ENCODE measurements at regions not wholly inside any gene's neighbourhood (a gene's known extent, or its start where the extent isn't known, plus 50 kb on each side); places are given as distances from the start of the nearest gene placed in this dataset.
"Not testable (repeated sequence)": the region's sequence is repeated elsewhere in the genome, so short reads cannot be mapped to it uniquely, and the experiment has no call there.

DNA sequence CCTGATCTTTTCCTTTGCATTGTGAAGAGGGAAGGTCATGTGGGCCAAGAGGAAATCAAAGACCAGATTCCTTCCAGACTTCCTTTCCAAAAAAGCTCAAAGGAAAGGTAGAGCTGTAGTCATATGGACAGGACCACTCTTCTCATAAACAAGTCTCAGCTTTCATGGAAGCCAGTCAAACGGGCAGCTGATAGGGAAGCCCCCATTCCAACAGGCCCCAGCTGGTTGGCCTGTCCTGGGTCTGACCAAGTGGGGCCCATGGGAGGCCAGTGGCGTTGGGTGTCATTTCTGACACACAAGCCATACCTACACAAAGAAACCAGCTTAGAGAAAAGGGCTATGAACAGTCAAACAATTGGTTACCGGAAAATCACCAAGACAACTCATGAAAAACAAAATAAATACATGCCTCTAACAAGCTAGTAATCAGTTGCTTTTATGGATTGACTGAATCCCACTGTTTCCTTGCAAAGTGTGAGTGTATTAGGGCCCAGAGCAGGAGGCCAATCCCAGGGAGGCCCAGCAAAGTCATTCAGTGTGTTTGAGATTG is 149.6 kb upstream of the MAMLD1 start:
- H3K4me3 Mint-ChIP-seq, result no peak overlapping the region
- ATAC-seq (no peak), DNase-seq (no peak)
- CTCF ChIA-PET, result no interaction called here
- Histone ChIP-seq H3K36me3 (ENCODE audit: control insufficient read depth in 2 of 3, insufficient read depth in 3 of 3, low read length in 3 of 3) (no peaks in the 10 kb centered on the region), H3K4me3 (ENCODE audit: low read length) (no peak overlapping the region), H3K27me3 (ENCODE audit: control insufficient read depth in 2 of 2, insufficient read depth in 2 of 2, low read length in 2 of 2) (no peaks in the 10 kb centered on the region), H3K9me3 (ENCODE audit: control insufficient read depth in 2 of 3, low read length in 3 of 3) (no peaks in the 10 kb centered on the region), H3K4me1 (ENCODE audit: control insufficient read depth in 2 of 2, insufficient read depth in 2 of 2, low read length in 2 of 2) (no peaks in the 10 kb centered on the region), H3K27ac (ENCODE audit: low read depth, low read length) (no peak overlapping the region)
- intact Hi-C loops (cut with micrococcal nuclease), result no loop called here
- H3K9me3 Mint-ChIP-seq, result no peaks in the 10 kb centered on the region
- H3K4me1 Mint-ChIP-seq, result no peaks in the 10 kb centered on the region
- peaks cover 0 to 9% (median 5%) of the 10 kb centered on the region in 5 donors for H3K27me3 Mint-ChIP-seq
- peak overlapping the region in 1 of 9 donors; percentile 70 for H3K27ac Mint-ChIP-seq
- H3K36me3 Mint-ChIP-seq, result no peaks in the 10 kb centered on the region
- POLR2A ChIA-PET, result no interaction called here

DNA sequence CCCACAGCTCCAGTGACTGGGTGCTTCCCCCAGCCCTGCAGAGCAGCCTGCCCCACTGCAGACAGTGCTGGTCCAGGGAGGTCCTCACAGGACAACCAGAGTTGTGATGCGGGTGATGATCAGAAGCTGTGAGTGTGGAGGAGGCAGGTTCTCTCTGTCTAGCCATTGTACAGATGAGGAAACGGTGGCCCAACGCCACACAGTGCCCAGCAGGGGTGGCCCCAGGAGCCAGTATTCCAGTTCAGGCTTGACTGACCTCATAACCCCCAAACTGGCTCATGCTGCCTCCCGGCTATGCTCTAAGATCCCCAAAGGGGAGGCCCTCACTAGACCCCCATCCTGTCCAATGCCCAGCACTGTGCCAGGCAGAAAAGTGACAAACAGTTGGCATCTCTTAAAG is 147.1 kb upstream of the MAMLD1 start:
- H3K9me3 ChIP-seq (ENCODE audit: control insufficient read depth in 2 of 3, low read length in 3 of 3); DNase-seq; H3K36me3 Mint-ChIP-seq; H3K4me3 Mint-ChIP-seq; ATAC-seq; H3K4me1 ChIP-seq (ENCODE audit: control insufficient read depth in 2 of 2, insufficient read depth in 2 of 2, low read length in 2 of 2); H3K4me3 ChIP-seq (ENCODE audit: low read length); H3K4me1 Mint-ChIP-seq; POLR2A ChIA-PET; H3K27me3 Mint-ChIP-seq; H3K27ac Mint-ChIP-seq; H3K9me3 Mint-ChIP-seq; H3K27me3 ChIP-seq (ENCODE audit: control insufficient read depth in 2 of 2, insufficient read depth in 2 of 2, low read length in 2 of 2); CTCF ChIA-PET; H3K36me3 ChIP-seq (ENCODE audit: control insufficient read depth in 2 of 3, insufficient read depth in 3 of 3, low read length in 3 of 3); H3K27ac ChIP-seq (ENCODE audit: low read depth, low read length); intact Hi-C loops (cut with micrococcal nuclease): not testable (repeated sequence)

DNA sequence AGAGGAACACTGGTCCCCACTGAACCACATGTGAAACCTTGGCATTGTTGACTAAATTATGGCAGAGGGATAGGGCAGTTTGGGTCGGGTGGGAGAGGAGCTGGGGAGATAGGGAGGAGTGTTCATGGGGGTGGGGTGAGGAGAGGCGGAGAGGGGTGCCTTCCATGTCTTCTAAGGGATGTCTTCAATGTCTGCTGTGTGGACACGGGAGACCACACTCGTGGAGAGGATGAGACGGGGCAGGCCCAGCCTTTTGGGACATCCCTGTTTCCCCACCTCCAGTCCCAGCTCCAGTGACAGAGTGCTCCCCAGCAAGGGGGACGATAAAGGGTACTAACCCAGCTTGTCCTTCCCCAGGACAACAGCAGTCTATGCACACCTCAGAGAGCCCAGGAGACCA is 146.4 kb upstream of the MAMLD1 start:
- intact Hi-C loops (cut with micrococcal nuclease), result no loop called here
- no peak overlapping the region for H3K4me3 ChIP-seq (ENCODE audit: low read length)
- no peak for ATAC-seq

DNA sequence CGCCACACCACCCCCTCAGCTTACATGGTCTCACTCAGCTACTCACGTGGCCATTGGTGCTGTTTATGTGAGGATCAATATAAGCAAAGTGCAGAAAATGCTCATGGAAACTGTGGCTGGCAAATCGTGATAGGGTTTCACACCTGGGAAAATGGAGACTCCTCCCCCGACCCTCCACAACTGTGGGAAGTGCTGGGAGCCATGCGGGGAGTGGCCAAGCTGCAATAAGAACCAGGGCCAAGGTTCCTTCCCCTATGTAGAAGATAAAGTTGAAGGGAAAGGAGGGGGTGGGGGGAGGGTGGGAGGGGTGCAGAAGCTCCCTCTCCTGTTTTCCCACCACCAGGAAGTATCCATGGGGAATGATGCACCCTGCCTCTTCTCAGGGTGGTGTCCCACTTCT is 145.5 kb upstream of the MAMLD1 start:
- H3K4me1 ChIP-seq (ENCODE audit: control insufficient read depth in 2 of 2, insufficient read depth in 2 of 2, low read length in 2 of 2), result no peaks in the 10 kb centered on the region
- Mint-ChIP-seq H3K9me3 (no peaks in the 10 kb centered on the region), H3K4me3 (no peak overlapping the region), H3K27me3 (peaks cover 0 to 4% (median 0%) of the 10 kb centered on the region in 5 donors), H3K4me1 (no peaks in the 10 kb centered on the region), H3K27ac (no peak overlapping the region), H3K36me3 (no peaks in the 10 kb centered on the region)
- intact Hi-C loops (cut with micrococcal nuclease), result no loop called here
- no peak overlapping the region for H3K27ac ChIP-seq (ENCODE audit: low read depth, low read length)
- no peak for DNase-seq
- no peaks in the 10 kb centered on the region for H3K27me3 ChIP-seq (ENCODE audit: control insufficient read depth in 2 of 2, insufficient read depth in 2 of 2, low read length in 2 of 2)
- no peaks in the 10 kb centered on the region for H3K9me3 ChIP-seq (ENCODE audit: control insufficient read depth in 2 of 3, low read length in 3 of 3)
- no peaks in the 10 kb centered on the region for H3K36me3 ChIP-seq (ENCODE audit: control insufficient read depth in 2 of 3, insufficient read depth in 3 of 3, low read length in 3 of 3)
- no peak overlapping the region for H3K4me3 ChIP-seq (ENCODE audit: low read length)
- ChIA-PET CTCF (no interaction called here), POLR2A (no interaction called here)
- ATAC-seq, result no peak

More for the DNA sequence above, 146.4 kb upstream of the MAMLD1 start:
- no peaks in the 10 kb centered on the region for H3K4me1 ChIP-seq (ENCODE audit: control insufficient read depth in 2 of 2, insufficient read depth in 2 of 2, low read length in 2 of 2)
- Mint-ChIP-seq H3K9me3 (no peaks in the 10 kb centered on the region), H3K27me3 (peaks cover 0 to 5% (median 3%) of the 10 kb centered on the region in 5 donors), H3K4me3 (no peak overlapping the region), H3K4me1 (no peaks in the 10 kb centered on the region), H3K36me3 (no peaks in the 10 kb centered on the region), H3K27ac (no peak overlapping the region)
- H3K27me3 ChIP-seq (ENCODE audit: control insufficient read depth in 2 of 2, insufficient read depth in 2 of 2, low read length in 2 of 2), result no peaks in the 10 kb centered on the region
- POLR2A ChIA-PET, result no interaction called here
- H3K9me3 ChIP-seq (ENCODE audit: control insufficient read depth in 2 of 3, low read length in 3 of 3), result no peaks in the 10 kb centered on the region
- no peak for DNase-seq
- CTCF ChIA-PET, result no interaction called here
- no peaks in the 10 kb centered on the region for H3K36me3 ChIP-seq (ENCODE audit: control insufficient read depth in 2 of 3, insufficient read depth in 3 of 3, low read length in 3 of 3)
- no peak overlapping the region for H3K27ac ChIP-seq (ENCODE audit: low read depth, low read length)

DNA sequence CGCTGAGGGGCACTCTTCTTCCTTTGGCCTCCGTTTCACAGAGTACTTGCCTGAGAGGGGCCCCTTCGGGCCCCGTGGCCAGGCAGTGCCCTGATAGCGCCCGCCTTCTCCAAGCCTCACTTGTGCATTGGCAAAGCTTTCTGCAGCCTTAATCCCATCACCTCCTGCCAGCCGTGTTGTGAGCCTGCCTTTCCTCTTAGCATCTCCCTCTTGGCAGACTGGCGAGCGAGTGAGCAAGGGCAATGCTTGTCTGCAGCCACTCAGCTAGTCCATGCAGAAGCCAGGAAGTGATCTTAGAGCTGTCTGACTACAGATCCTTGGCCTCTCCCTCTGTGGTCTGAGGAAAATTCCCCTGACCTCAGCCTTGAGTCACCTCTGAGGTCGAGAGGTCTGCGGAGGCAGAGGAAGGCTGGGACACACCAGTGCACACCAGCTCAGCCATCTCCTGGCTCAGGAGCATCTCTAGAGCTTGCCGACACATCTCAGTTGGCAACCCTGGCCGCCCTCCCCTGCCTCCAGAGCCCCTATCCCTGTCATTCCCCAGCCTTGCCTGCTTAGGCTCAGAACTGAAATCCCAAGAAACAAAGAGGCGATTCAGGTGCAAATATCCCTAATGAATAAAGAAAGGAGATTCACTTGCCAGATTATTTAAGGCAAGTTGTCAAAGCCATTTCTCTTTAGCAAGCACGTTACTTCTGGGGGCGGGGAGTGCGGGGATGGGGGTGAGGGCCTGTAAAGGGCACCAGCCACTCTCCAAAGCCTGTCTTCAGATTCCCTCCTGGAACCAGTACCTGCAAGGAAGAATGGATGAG is 143.5 kb upstream of the MAMLD1 start:
- H3K9me3 Mint-ChIP-seq, result no peaks in the 10 kb centered on the region
- ChIA-PET CTCF (no interaction called here), POLR2A (no interaction called here)
- intact Hi-C loops (cut with micrococcal nuclease), result no loop called here
- no peaks in the 10 kb centered on the region for H3K36me3 Mint-ChIP-seq
- Histone ChIP-seq H3K36me3 (ENCODE audit: control insufficient read depth in 2 of 3, insufficient read depth in 3 of 3, low read length in 3 of 3) (no peaks in the 10 kb centered on the region), H3K4me1 (ENCODE audit: control insufficient read depth in 2 of 2, insufficient read depth in 2 of 2, low read length in 2 of 2) (no peaks in the 10 kb centered on the region), H3K4me3 (ENCODE audit: low read length) (no peak overlapping the region), H3K9me3 (ENCODE audit: control insufficient read depth in 2 of 3, low read length in 3 of 3) (no peaks in the 10 kb centered on the region), H3K27me3 (ENCODE audit: control insufficient read depth in 2 of 2, insufficient read depth in 2 of 2, low read length in 2 of 2) (no peaks in the 10 kb centered on the region), H3K27ac (ENCODE audit: low read depth, low read length) (no peak overlapping the region)
- H3K27ac Mint-ChIP-seq, result no peak overlapping the region
- ATAC-seq (no peak), DNase-seq (no peak)
- peaks cover 0 to 4% (median 0%) of the 10 kb centered on the region in 5 donors for H3K27me3 Mint-ChIP-seq
- H3K4me1 Mint-ChIP-seq, result no peaks in the 10 kb centered on the region
- no peak overlapping the region for H3K4me3 Mint-ChIP-seq

GRCh38 chrX:150223176-150224015 is 139.7 kb upstream of the MAMLD1 start:
- no peaks in the 10 kb centered on the region for H3K9me3 Mint-ChIP-seq
- H3K27ac Mint-ChIP-seq, result no peak overlapping the region
- H3K36me3 ChIP-seq (ENCODE audit: control insufficient read depth in 2 of 3, insufficient read depth in 3 of 3, low read length in 3 of 3), result no peaks in the 10 kb centered on the region
- peaks cover 0 to 4% (median 0%) of the 10 kb centered on the region in 5 donors for H3K27me3 Mint-ChIP-seq
- no peak overlapping the region for H3K4me3 Mint-ChIP-seq
- H3K36me3 Mint-ChIP-seq, result no peaks in the 10 kb centered on the region
- DNase-seq (no peak), ATAC-seq (no peak)
- no peaks in the 10 kb centered on the region for H3K27me3 ChIP-seq (ENCODE audit: control insufficient read depth in 2 of 2, insufficient read depth in 2 of 2, low read length in 2 of 2)
- CTCF ChIA-PET, result no interaction called here
- POLR2A ChIA-PET, result no interaction called here
- H3K4me1 Mint-ChIP-seq, result peaks cover 0 to 3% (median 0%) of the 10 kb centered on the region in 7 donors
- no peak overlapping the region for H3K27ac ChIP-seq (ENCODE audit: low read depth, low read length)
- intact Hi-C loops (cut with micrococcal nuclease), result no loop called here
- no peak overlapping the region for H3K4me3 ChIP-seq (ENCODE audit: low read length)
- no peaks in the 10 kb centered on the region for H3K4me1 ChIP-seq (ENCODE audit: control insufficient read depth in 2 of 2, insufficient read depth in 2 of 2, low read length in 2 of 2)
- no peaks in the 10 kb centered on the region for H3K9me3 ChIP-seq (ENCODE audit: control insufficient read depth in 2 of 3, low read length in 3 of 3)
